Panc1 (cell line): ENCODE measurements at regions not wholly inside any gene's neighbourhood (a gene's known extent, or its start where the extent isn't known, plus 50 kb on each side); places are given as distances from the start of the nearest gene placed in this dataset.

ENCODE experiments used
- ATAC-seq: fragments of 200-7000 bp; cut with Tn5 transposase; 2 replicates; pipeline ENCODE4 v1.9.1; 2020; ENCODE audit warnings: mild to moderate bottlenecking, moderate library complexity
- BruUV-seq: library from RNA; stranded (reverse); fragments of 400-500 nt; replicated peaks from 2 replicates; lab custom pipeline; 2021; lab: Mats Ljungman, UMichigan
- CTCF ChIA-PET: fragments of 300-600 bp; sonication (Branson Sonifier 250); formaldehyde crosslinking; loops from one replicate; lab custom pipeline; 2022; ENCODE audit warnings: antibody characterized with exemption; lab: Charles Lee
- POLR2A ChIA-PET: fragments of 300-600 bp; sonication (Branson Sonifier 250); formaldehyde crosslinking; loops from one replicate; lab custom pipeline; 2022; ENCODE audit warnings: antibody characterized with exemption; lab: Charles Lee
- DNase-seq: peaks from one replicate; pipeline ENCODE4 v3.0.0-alpha.2; 2010; ENCODE audit warnings: low read depth, low spot score
- H3K27ac ChIP-seq: 2 replicates; pipeline ENCODE4 v1.5.1; 2011; ENCODE audit warnings: mild to moderate bottlenecking, low read length, inconsistent platforms
- H3K27me3 ChIP-seq: fragments of 200-500 bp; sonication (Bioruptor generic); 2 replicates; pipeline ENCODE4 v1.6.0; 2014; ENCODE audit warnings: low read length, inconsistent platforms; ENCODE audit not compliant: control insufficient read depth, insufficient read depth
- H3K36me3 ChIP-seq: fragments of 200-500 bp; sonication (Bioruptor generic); 2 replicates; pipeline ENCODE4 v1.5.1; 2014; ENCODE audit warnings: inconsistent platforms, mild to moderate bottlenecking, low read length, moderate library complexity; ENCODE audit not compliant: control insufficient read depth, insufficient read depth
- H3K4me1 ChIP-seq: 2 replicates; pipeline ENCODE4 v1.5.1; 2011; ENCODE audit warnings: inconsistent platforms, mild to moderate bottlenecking, low read length, moderate library complexity; ENCODE audit not compliant: control insufficient read depth, insufficient read depth
- H3K4me3 ChIP-seq, 2 experiments: 2 replicates each; pipeline ENCODE4 v1.5.1; 2011 to 2012; ENCODE audit warnings: low read depth in 2 of 2, low read length in 2 of 2, mild to moderate bottlenecking in 2 of 2, inconsistent platforms in 1 of 2, moderate library complexity in 1 of 2
- H3K9me3 ChIP-seq: fragments of 200-500 bp; sonication (Bioruptor generic); 2 replicates; pipeline ENCODE4 v1.5.1; 2014; ENCODE audit warnings: low read depth, mild to moderate bottlenecking, inconsistent platforms, low read length, moderate library complexity; ENCODE audit not compliant: control insufficient read depth, insufficient read depth
- CTCF ChIP-seq: fragments of 450-650 bp; IDR thresholded peaks from 2 replicates; pipeline ENCODE4 v1.5.1; 2017; ENCODE audit warnings: mild to moderate bottlenecking
- POLR2AphosphoS5 ChIP-seq: IDR thresholded peaks from 2 replicates; pipeline ENCODE4 v1.6.1; 2012; ENCODE audit warnings: mild to moderate bottlenecking, low read depth, low read length, moderate library complexity
- REST ChIP-seq, 2 experiments: IDR thresholded peaks; 2 replicates each; pipeline ENCODE4 v1.6.1; 2011 to 2012; ENCODE audit warnings: low read depth in 2 of 2, control low read depth in 1 of 2, low read length in 1 of 2, mild to moderate bottlenecking in 1 of 2, moderate library complexity in 1 of 2; ENCODE audit not compliant: insufficient read depth in 1 of 2
- SIN3A ChIP-seq: IDR thresholded peaks from 2 replicates; pipeline ENCODE4 v1.6.1; 2012; ENCODE audit warnings: low read depth, mild to moderate bottlenecking, low read length, moderate library complexity, borderline replicate concordance; ENCODE audit not compliant: insufficient read depth
- in situ Hi-C: cut with HindIII; loops from 2 replicates; pipeline ENCODE4 v1.10.0; 2016; ENCODE audit warnings: low sequenced_read_pairs, low pct_unique_long_range_greater_than_20kb
- intact Hi-C: fragments of 100-400 bp; cut with micrococcal nuclease; formaldehyde crosslinking; loops from one replicate; pipeline ENCODE4 v1.10.0; 2022; ENCODE audit not compliant: unreplicated experiment

GRCh38 chr1:48120621-48121020 is 101.9 kb upstream of the SLC5A9 start:
- no peaks in the 10 kb centered on the region for H3K9me3 ChIP-seq
- no TSS peak for BruUV-seq
- no peaks in the 10 kb centered on the region for H3K4me1 ChIP-seq
- H3K27me3 ChIP-seq, result no peaks in the 10 kb centered on the region; the same call in 1 of the 2 replicates
- intact Hi-C loops, result no loop called here
- no peak overlapping the region for H3K27ac ChIP-seq
- ATAC-seq (no peak), DNase-seq (no peak)
- no peaks in the 10 kb centered on the region for H3K36me3 ChIP-seq
- no peak overlapping the region for H3K4me3 ChIP-seq
- in situ Hi-C loops, result no loop called here
- TF ChIP-seq CTCF, result no peak
- POLR2A ChIA-PET, result no interaction called here
- CTCF ChIA-PET, result no interaction called here

GRCh38 chr1:48115835-48116234 is 106.7 kb upstream of the SLC5A9 start:
- Histone ChIP-seq H3K4me3 (no peak overlapping the region), H3K36me3 (no peaks in the 10 kb centered on the region), H3K27me3 (no peaks in the 10 kb centered on the region; the same call in none of the 2 replicates), H3K27ac (no peak overlapping the region), H3K9me3 (no peaks in the 10 kb centered on the region), H3K4me1 (no peaks in the 10 kb centered on the region)
- POLR2A ChIA-PET, result no interaction called here
- intact Hi-C loops, result no loop called here
- BruUV-seq, result no TSS peak
- ATAC-seq (no peak), DNase-seq (no peak)
- CTCF ChIA-PET, result interaction anchor here (0.6 kb wide), 1 partner anchor 51 kb away, joined by 3 read pairs; no protein-coding TSS in a partner anchor
- TF ChIP-seq REST (IDR thresholded peaks at IDR 0.05; ENCODE audit: insufficient read depth in 1 of 2, low read depth in 2 of 2, low read length in 1 of 2) (no peak), SIN3A (no peak), CTCF (no peak), POLR2AphosphoS5 (no peak)
- in situ Hi-C loops, result no loop called here
